GM19324 (cell line): ENCODE measurements at regions not wholly inside any gene's neighbourhood (a gene's known extent, or its start where the extent isn't known, plus 50 kb on each side); places are given as distances from the start of the nearest gene placed in this dataset.
"Not testable (repeated sequence)": the region's sequence is repeated elsewhere in the genome, so short reads cannot be mapped to it uniquely, and the experiment has no call there.

Source experiments
- ATAC-seq: cut with Tn5 transposase; IDR thresholded peaks from one replicate; pipeline ENCODE4 v1.9.1; 2021; ENCODE audit warnings: mild to moderate bottlenecking, moderate library complexity; ENCODE audit not compliant: unreplicated experiment, low FRiP score

DNA sequence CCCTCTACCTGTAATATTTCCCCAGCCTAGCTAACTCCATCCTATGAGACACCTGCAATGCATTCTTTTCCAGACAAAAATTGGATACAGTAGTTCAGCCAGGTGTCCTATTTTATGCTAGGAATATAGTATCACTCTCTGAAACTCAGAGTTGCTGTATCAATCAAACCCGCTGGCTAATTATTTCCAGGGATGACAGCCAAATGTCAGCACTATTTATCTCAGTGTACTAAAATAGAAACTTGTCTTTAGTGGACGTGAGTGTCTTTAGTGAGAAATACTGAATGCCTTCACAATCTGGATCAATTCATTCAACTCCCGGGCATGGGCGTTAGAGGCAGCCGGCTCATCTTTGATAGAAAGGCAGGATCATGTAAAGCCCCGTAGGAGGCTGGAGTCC lies 196.2 kb downstream of the RBM46 start:
- ATAC-seq: no peak

DNA sequence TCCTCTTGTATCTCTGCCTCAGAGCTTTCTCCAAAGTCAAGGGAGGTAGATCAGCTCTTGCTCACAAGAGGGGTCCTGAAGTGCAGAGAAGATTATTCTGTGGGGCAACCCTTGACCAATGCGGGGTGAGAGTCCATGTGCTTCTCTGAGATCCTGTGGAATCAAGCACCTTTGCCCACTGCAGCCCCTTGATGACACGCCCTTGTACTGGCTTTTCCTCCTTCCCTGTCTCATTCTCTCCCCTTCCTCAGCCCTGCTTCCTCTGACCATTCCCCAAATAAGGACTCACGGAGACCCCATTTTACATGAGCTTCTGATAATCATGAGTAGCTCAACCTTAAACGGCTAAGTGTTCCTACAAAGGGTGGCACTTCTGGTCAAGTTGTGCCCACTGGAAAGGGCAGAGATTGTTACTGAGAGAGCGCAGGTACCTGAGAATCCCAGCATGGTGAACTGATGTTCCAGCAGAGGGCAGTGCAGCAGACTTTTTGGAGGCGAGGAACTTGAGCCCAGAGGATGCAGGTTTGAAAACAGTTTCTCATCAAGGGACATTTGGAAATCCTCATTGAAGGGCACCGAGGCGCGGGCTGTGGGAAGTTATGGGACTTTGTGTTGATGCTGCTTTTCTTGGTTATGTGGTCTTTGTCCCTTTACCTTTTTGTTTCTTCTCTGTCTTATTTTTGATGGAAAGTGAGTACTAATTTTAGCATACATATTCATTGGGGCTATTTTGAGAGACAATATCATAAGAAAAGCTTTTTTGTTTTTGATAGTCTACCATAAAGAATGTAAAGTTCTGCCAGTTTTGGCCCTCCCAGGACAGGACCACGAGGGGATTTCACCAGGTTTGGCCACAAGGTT lies 201.3 kb downstream of the RBM46 start:
- peak; percentile 62 for ATAC-seq

DNA sequence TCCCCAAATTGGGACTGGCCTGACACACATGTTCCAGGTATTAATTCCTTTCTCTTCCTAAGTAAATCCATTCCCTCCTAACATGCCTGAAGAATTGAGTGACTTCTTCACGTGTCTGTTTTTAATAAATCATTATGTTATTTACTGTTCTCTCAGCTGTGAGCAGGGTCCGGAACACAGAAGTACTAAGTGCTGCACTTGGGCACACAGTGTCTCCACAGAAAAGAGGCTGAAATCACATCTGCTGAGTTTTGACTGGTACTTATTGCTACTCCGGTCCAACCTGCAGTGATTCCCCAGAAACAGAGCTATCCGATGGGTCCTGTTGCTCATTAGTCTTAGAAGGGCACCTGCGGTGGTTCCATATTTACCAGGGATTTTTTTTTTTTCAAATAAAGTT lies 202.6 kb downstream of the RBM46 start:
- ATAC-seq: no peak

DNA sequence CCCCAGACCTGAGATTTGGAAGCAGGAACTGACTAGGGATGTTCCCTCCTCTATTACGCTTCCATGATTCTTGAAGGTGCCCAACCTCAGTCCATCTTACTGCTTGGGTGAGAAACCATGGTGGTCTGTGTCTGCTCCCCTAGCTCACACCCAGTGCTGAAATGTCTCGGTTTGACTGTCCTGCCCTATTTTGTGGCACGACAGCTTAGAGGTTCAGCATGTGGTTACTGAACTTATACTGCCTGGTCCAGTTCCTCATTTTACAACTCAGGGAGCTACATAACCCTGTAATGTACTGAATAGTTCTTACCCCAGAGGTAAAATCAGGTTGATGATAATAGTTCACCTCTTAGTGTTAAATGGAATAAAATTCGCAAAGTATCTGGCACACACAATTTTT lies 203.1 kb downstream of the RBM46 start:
- peak; percentile 87 for ATAC-seq

DNA sequence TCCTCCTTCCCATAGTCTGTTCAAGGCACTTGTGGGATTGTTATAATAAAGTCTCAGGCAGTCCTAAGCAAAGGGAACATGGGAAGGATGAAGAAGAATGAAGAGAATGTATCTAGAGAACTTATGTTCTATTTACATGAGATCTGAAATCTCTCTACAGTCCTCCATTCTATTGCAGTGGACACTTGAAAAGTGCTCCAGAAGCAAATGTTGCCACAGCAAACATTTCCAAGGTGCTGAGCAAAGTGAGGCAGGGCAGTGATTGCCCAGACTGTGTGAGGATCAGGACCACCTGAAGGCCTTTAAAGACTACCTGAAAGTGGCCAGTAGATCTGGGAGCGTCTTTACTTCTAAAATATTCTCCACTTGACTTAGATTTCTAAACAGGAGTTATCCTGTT lies 203.5 kb downstream of the RBM46 start:
- no peak for ATAC-seq

DNA sequence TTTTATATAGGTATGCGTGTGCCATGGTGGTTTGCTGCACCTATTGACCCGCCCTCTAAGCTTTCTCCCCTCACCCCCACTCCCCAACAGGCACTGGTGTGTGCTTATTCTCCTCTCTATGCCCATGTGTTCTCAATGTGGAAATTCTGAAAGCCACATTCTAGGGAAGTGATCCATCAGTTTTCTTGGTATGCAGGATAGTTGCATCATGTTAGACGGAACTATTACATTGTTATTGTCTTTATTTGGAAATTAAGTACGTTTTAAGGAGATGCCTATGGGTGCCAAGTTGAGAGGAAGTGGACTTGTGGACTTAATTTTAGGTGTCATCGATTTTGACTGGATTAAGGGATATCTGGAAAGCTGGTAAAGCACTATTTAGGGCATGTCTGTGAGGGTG lies 204.6 kb downstream of the RBM46 start:
- ATAC-seq: no peak

DNA sequence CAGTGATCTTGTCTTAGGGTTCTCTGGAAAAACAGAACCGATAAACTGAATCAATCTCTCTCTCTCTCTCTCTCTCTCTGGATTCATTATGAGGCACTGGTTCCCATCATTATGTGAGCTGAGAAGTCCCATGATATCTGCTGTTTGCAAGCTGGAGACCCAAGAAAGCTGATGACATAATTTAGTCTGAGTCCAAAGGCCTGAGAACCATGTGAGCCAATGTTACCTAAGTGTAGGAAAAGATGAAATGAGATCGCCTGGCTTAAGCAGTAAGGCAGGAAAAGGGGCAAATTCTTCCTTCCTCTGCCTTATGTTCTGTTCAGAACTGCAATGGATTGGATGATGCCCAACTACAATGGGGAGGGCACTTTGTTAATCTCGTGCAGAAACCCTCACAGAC lies 207.4 kb downstream of the RBM46 start:
- no peak for ATAC-seq

DNA sequence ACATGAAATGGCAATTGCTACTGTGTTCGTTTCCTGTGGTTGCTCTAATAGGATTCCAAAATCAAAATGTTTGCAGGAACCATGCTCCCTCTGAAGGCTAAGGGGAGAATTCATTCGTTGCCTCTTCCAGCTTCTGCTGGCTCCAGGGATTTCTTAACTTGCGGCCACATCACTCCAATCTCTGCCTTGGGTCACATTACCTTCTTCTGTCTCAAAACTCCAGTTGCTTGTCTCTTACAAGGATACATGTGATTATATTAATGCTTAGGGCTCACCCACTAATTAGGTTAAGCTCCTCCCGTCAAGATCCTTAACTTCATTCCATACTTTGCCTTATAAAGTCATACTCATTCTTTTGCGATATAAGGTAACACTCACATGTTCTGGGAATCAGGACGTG lies 208.4 kb downstream of the RBM46 start:
- ATAC-seq: no peak

DNA sequence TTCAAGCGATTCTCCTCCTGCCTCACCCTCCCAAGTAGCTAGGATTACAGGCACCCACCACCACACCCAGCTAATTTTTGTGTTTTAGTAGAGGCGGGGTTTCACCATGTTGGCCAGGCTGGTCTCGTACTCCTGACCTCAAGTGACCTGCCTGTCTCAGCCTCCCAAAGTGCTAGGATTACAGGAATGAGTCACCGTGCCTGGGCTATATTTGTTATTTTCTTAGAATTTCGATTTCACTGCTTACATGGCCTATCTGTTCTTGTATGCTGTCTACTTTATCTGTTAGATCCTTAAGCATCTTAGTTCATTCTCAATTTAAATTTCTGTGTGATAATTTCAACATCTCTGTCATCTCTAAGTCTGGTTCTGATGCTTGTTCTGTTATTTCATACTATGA lies 210.6 kb upstream of the NPY2R start:
- not testable (repeated sequence) for ATAC-seq

DNA sequence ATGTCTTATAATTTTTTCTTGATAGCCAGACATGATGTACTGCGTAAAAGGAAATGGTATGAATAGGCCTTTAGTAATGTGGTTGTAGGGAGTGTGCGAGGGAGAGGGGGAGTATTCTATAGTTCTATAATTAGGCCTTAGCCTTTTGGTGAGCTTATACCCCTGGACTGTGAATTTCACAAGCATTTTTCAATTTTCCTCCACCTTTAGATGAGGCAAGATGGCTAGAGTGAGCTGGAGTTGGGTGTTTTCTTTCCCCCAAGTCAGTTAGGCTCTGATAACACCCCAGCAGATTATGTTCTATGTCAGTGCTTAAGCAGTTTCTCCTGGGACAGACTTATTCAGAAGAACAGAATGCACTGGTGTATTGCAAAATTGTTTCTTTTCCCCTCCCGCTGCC lies 210.2 kb upstream of the NPY2R start:
- no peak for ATAC-seq

DNA sequence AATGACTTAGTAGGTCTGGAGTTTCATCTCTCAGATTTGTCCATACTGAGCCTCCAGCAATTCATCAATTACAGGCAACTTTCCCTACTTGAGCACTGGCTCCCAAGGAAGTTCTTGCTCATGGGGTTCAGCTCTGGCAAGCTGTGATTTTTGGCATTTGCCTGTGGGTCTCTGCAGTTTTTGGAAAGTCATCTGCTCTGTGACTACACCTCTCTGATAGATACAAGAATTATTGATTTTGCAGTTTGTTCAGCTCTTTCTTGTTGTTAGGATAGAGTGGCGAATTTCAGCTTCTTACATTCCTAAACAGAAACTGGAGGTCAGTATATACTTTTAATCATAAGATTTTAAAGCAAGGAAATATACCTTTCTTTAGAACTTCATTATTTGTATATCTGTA lies 209.7 kb upstream of the NPY2R start:
- ATAC-seq: no peak

DNA sequence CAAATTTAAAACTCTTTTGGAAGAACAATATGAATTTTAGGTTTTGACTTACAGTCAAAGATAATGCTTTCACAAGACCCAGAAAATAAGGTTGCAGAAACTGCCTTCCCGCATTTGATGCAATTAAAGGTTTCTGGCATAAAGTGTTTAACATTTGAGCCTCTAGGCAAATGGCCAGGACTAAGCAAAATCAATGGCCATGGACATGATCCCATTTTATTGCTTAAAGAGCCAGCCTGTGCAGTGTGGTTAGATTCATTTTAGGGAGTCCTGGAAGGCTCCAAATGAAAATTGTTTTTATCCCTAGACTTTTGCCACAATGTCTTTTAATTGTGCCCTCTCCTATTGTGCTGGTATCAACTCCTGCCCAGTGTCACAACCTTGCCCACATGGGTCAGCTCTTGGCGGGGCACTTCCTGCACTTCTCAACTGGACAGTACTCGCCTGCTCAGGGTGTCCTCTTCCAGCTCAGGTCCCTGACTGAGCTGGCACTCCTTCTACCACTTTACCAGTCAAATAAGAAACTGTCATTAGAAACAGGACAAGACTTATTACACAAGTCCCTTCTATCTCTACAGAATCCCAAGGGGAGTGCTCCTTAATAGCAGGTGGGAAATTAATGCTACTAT lies 208.4 kb upstream of the NPY2R start:
- ATAC-seq: no peak

DNA sequence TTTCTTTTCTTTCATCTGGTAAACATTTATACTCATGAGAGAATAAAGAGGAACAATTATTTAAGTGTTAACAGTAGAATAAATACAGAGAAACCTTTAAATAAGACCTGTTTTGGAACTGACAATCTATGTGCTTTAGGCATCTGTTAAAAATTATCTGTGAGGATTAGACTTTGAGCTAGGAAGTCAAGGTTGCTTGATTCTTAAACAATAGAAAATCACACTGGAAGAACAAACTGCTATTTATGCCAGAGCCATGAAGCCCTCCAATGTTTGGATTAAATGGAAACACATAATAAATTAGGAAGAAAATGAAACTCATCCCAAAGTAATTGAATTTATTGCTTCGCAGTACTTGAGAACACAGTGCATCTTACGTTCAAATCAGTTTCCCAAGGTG lies 207.2 kb upstream of the NPY2R start:
- no peak for ATAC-seq

DNA sequence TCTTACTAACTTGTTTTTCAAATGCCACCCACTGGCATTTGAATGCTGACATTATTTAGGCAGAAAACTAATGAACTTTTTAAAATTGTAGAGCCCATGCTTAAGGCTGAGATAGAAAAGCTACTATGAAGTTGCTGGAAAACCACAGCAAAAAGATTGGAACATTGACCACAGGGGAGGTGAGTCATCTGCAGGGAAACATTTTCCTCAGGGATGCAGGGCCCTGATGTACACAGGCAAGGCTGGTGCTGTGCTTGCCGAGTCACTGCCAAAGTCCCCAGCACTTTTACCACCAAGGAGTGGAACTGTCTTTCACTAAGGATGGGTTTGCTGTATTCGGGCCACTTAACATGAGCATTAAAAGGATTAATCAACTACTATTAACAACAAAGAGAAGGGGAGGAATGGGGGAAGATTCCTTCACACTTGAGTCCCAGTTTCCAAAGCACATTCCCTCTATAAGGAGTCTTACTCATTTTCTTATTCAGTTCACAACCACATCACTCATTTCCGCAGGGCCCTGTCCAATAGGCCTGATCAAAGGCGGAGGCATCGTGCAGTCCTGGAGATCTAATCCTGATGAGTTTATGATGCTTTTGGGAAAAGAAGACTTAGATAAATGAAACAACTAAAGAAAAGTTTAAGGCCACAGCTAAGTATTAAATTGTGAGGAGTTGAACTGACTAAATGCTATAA lies 202.9 kb upstream of the NPY2R start:
- no peak for ATAC-seq

DNA sequence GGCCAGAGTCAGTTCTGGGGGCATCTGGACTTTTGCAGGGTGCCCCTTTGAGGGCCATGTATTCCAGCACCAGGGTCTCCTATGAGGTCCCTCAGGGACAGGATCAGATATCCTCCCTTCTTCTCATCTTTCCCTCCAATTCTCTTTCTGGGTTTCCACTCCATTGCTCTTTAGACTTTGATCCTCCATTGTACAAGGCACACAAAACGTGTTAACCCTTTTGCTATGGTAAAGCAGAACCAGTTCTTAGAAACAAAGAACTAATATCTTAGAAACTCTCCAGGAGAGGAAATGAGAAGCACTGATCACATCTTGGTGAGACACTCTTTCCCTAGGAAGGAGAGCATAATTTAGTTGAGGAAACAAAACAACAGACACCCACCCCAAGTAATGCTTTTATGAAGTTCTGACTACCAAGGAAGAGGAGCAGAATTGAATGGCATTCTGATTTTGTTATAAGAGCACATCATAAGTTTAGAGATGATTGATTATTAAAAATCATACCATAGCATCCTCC lies 200.7 kb upstream of the NPY2R start:
- no peak for ATAC-seq

DNA sequence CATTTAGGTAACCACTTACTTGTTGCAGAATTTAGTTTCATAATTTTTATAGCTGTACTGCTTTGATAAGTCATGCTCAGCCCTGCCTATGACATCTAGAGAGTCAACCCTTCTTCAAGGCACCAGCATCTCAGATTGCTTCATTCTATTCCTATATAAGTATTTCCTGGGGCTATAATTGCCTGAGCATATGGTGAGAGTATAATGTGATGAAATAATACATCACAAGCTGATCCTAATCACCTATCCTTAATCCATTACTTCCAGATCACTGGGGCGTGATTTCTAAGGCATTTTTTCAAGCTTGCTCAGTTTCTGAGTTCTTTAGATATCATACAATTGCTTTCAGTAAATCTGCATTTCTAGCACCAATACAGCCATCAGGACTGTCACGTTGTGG lies 200.0 kb upstream of the NPY2R start:
- no peak for ATAC-seq

DNA sequence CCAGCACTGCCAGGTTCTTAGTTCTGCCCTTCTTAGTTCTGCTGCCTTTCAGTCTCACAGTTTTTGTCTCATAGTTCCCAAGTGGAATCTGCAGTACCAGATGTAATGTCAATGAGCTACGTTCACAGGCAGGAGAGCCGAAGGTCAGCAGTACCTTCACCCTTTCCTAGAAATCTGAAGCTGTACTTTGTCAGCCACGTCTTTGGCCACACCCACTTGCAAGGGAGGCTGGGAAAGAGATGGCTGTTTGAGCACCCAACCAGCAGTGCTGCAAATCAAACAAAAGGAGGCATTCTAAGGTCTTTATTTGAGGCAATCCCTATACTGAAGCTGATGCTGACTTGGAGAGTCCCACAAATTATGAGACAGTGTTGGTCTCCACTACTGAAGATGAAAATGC lies 199.1 kb upstream of the NPY2R start:
- no peak for ATAC-seq

DNA sequence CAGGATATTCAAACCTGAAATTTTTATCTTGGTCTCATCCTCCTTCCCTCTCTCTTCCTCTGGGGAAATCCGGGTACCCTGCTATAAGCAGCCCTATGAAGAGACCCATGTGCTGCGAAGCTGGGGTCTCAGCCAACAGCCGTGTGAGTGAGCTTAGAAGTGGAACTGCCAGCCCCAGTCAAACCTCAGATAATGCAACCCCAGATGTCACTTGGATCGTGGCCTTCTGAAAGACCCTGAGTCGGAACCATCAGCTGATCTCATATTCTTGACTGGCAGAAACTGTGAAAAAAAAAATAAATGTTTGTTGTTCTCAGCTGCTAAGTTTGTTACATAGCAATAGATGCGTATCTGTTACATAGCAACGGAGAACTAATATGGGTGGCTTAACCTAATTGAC lies 198.1 kb upstream of the NPY2R start:
- ATAC-seq: no peak

DNA sequence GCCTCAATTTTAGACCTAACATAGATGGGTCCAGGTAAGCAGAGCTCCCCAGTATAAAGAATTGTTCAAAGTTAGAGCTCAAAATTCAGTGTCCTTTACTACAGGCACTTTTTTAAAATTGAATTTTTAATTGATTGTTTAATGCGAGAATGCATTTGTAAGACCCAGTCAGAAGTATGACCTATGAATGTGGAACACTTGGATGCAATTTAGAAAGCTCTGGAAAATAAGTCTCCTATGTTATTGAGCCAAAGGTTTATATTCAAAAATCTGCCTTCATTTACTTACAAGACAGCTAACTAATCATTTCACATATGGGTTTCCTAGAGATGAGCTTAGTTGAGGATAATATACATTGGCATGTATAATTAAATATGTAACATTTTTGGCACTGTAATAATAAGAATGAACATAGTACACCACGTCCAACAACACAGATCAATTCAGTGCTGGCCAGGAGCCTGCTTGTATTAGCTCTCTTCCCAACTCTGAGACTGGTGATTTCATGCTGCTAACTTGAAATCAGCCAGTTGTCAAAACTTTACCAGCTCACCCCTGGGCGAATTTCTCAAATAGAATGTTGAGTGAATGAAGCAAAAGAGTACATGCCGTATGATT lies 197.2 kb upstream of the NPY2R start:
- ATAC-seq: no peak

DNA sequence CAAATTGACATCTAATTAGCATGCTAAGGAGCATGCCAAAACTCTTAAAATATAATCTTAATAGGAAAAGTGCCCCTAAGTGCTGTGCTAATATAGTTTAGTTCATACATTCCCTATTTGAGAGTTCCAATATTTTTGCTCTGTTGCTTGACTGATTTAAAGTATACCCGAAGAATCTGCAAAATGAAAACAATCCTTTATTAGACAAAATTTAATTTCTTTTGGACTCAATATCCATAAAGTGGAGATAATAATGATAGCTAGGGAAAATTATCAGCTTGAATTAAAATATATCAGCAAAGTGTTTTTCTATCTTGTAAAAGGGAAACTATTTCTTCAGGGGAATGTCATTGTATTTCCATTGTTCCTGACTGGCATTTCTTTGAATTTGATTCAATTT lies 196.0 kb upstream of the NPY2R start:
- no peak for ATAC-seq

DNA sequence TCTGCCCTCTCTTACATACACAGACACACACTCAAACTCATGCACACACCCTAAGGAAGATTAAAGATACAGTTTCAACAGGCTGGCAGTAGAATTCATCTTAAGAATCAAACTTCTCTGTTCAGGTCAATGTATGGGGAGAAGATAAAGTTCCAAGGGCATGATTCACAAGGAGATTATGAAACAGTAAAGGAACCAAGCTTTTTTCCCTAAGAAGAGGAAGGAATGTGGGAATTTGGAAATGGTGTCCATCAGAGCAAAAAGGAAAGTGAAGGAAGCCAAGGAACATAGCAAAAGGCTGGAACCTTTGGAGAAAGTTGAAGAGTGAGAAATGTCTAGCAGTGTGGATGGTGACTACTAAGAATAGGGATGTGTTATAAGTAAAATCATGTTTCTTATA lies 191.0 kb upstream of the NPY2R start:
- ATAC-seq: no peak
